ENCODE measurements at regions not wholly inside any gene's neighbourhood (a gene's known extent, or its start where the extent isn't known, plus 50 kb on each side); places are given as distances from the start of the nearest gene placed in this dataset.

GRCh38 chr12:98136544-98136943 lies 378.8 kb upstream of the TMPO start:
- Histone ChIP-seq H3K4me2 (ENCODE audit: insufficient read depth, insufficient read length, low read length) (no peak overlapping the region), H4K91ac (ENCODE audit: insufficient read length, low read depth, low read length) (no peak overlapping the region), H3T11ph (ENCODE audit: low read length) (no peak overlapping the region), H3K4ac (ENCODE audit: low read depth, low read length) (no peak overlapping the region), H2AFZ (ENCODE audit: low read length) (no peak overlapping the region), H3K23ac (ENCODE audit: insufficient read length, low read depth, low read length) (no peak overlapping the region), H3K18ac (ENCODE audit: insufficient read length, low read depth, low read length) (no peak overlapping the region), H2AK5ac (ENCODE audit: insufficient read length, low read length) (no peak overlapping the region), H3K79me2 (ENCODE audit: insufficient read depth, low read length) (no peaks in the 10 kb centered on the region), H2BK15ac (ENCODE audit: low read depth, low read length) (no peak overlapping the region), H3K27me3 (ENCODE audit: insufficient read depth, low read length) (no peaks in the 10 kb centered on the region), H2BK12ac (ENCODE audit: insufficient read length, low read depth, low read length) (no peak overlapping the region), H3K56ac (ENCODE audit: insufficient read length, low read depth, low read length) (no peak overlapping the region), H3K9me3 (ENCODE audit: control insufficient read depth, low read depth, low read length) (no peaks in the 10 kb centered on the region), H3K14ac (ENCODE audit: insufficient read depth, low read length) (no peak overlapping the region), H2BK5ac (ENCODE audit: insufficient read length, low read length) (no peak overlapping the region), H3K9ac (ENCODE audit: extremely low read depth, insufficient read length, low read length) (no peak overlapping the region), H2BK120ac (ENCODE audit: low read depth, low read length, poor library complexity, severe bottlenecking) (no peak overlapping the region), H3K23me2 (ENCODE audit: insufficient read length, low read depth, low read length, poor library complexity, severe bottlenecking) (no peaks in the 10 kb centered on the region), H3K79me1 (ENCODE audit: insufficient read depth, low read depth, low read length, poor library complexity, severe bottlenecking) (no peaks in the 10 kb centered on the region), H4K20me1 (ENCODE audit: control insufficient read depth, insufficient read depth, insufficient read length) (no peaks in the 10 kb centered on the region), H3K27ac (ENCODE audit: insufficient read length, low read depth, low read length) (no peak overlapping the region), H2BK20ac (ENCODE audit: low read depth, low read length, poor library complexity, severe bottlenecking) (no peak overlapping the region), H4K8ac (replicated peaks; ENCODE audit: insufficient read length, low read depth, low read length) (no peak overlapping the region), H3K4me1 (ENCODE audit: insufficient read depth, low read length) (no peaks in the 10 kb centered on the region; the same call in 1 of the 2 replicates), H4K5ac (ENCODE audit: insufficient read length, low read depth, low read length) (no peak overlapping the region)
- DNase-seq: no peak
- no peak for TF ChIP-seq CTCF (conservative IDR thresholded peaks at IDR 0.05)
- Mint-ChIP-seq H3K4me3 (no peak overlapping the region), H3K36me3 (ENCODE audit: insufficient read depth in 1 of 3, low read depth in 3 of 3) (no peaks in the 10 kb centered on the region), H3K4me1 (peaks cover 7 to 15% of the 10 kb centered on the region in 2 experiments; a peak in 3 of 4 replicates), H3K27me3 (ENCODE audit: low read depth) (no peaks in the 10 kb centered on the region), H3K27ac (no peak overlapping the region), H3K9me3 (no peaks in the 10 kb centered on the region)
- WGBS (ENCODE audit: extremely low coverage, insufficient read length, low lambda C conversion rate): no CpG with 5 or more reads among the region's 2 CpGs

All from H9 (cell line).